Heart right ventricle (tissue), 16 donors: ENCODE measurements at regions not wholly inside any gene's neighbourhood (a gene's known extent, or its start where the extent isn't known, plus 50 kb on each side); places are given as distances from the start of the nearest gene placed in this dataset.

ENCODE experiments used
- ATAC-seq, 8 donors: fragments of 200-7000 bp; cut with Tn5 transposase; one replicate each; pipeline ENCODE4 v1.9.1; 2020; ENCODE audit warnings: mild to moderate bottlenecking in 8 of 8, moderate library complexity in 8 of 8, moderate number of reproducible peaks in 1 of 8
- DNase-seq, 2 donors: peaks; one replicate each; pipeline ENCODE4 v3.0.0-alpha.2; 2020
- H3K27ac ChIP-seq, 10 donors: fragments of 200-600 bp; sonication (generic) in 2 of 10; one replicate each; pipeline versions ENCODE4 v1.5.0 to v1.8.0; 2020 to 2022; ENCODE audit warnings: mild to moderate bottlenecking in 3 of 10
- H3K27me3 ChIP-seq, 7 donors: fragments of 200-600 bp; one replicate each; pipeline ENCODE4 v1.8.0; 2021 to 2022; ENCODE audit warnings: mild to moderate bottlenecking in 2 of 7
- H3K36me3 ChIP-seq, 9 donors: fragments of 200-600 bp; sonication (generic) in 1 of 9; one replicate each; pipeline versions ENCODE4 v1.5.0 to v1.8.0; 2020 to 2022; ENCODE audit warnings: mild to moderate bottlenecking in 2 of 9
- H3K4me1 ChIP-seq, 9 donors: fragments of 200-600 bp; sonication (generic) in 1 of 9; one replicate each; pipeline versions ENCODE4 v1.5.0 to v1.8.0; 2020 to 2022; ENCODE audit warnings: mild to moderate bottlenecking in 4 of 9
- H3K4me3 ChIP-seq, 10 donors: fragments of 200-600 bp; sonication (generic) in 2 of 10; one replicate each; pipeline versions ENCODE4 v1.5.0 to v1.8.0; 2020 to 2022; ENCODE audit warnings: mild to moderate bottlenecking in 7 of 10, moderate library complexity in 2 of 10
- H3K9me3 ChIP-seq, 11 donors: fragments of 200-600 bp in 10 of 11; sonication (generic) in 2 of 11; one replicate each; pipeline versions ENCODE4 v1.5.0 to v1.8.0; 2013 to 2022; ENCODE audit warnings: mild to moderate bottlenecking in 2 of 11, control low read depth in 1 of 11, moderate library complexity in 1 of 11
- CTCF ChIP-seq, 9 donors: fragments of 200-600 bp; sonication (generic) in 2 of 9; IDR thresholded peaks; one replicate each; pipeline versions ENCODE4 v1.5.0 to v1.8.0; 2021 to 2022; ENCODE audit warnings: antibody characterized with exemption in 9 of 9, mild to moderate bottlenecking in 5 of 9, moderate library complexity in 1 of 9
- WGBS, 2 donors: extraction: QIAGEN DNeasy Blood & Tissue Kit; methylation state at CpG; one replicate each; pipeline ENCODE4 v1.1.7; 2013; ENCODE audit warnings: inconsistent platforms in 1 of 2; 5-methylcytosine and 5-hydroxymethylcytosine counted together
- intact Hi-C, 10 donors: fragments of 100-400 bp; cut with DNase I; formaldehyde crosslinking; loops; one replicate each; pipeline versions ENCODE4 v1.11.1 to v1.14.2; 2022
- donor health status: Arrhythmogenic right ventricular cardiomyopathy.
- donor health status: ischemic (EF 13 %, LVEDD 7.1; RV severe dilation, severe dysfunction).
- donor health status: healthy with polysubstance abuse.
- donor health status: DM: no; HTN: yes; CAD: no.
- donor health status: DM: no; HTN: no; CAD: no.
- donor health status: ischemic (EF 25% LVEDD 6.9; RV normal size, moderate dysfunction).
- donor health status: ischemic (EF 25% LVEDD 5.7; RV mildly dilated, moderate dysfunction).
- donor health status: healthy.
- donor health status: DM: yes; HTN: yes; CAD: no.
- donor health status: Ischemic cardiomyopathy.
- donor health status: ischemic (EF 35%, LVEDD 5.7; RV mildly dilated, moderate dysfunction).
- donor health status: nonischemic (EF 11% LVEDD 7.7; RV severe dilation, severe dysfunction).
- donor health status: DM: yes; HTN: yes; CAD: no.
- donor health status: PGD.
- donor health status: ischemic (EF 29% LVEDD 5.4; RV normal size, mild dysfunction).
- donor health status: nonischemic (EF 23%, LVEDD 6.1; RV moderate dilation, normal function).

DNA sequence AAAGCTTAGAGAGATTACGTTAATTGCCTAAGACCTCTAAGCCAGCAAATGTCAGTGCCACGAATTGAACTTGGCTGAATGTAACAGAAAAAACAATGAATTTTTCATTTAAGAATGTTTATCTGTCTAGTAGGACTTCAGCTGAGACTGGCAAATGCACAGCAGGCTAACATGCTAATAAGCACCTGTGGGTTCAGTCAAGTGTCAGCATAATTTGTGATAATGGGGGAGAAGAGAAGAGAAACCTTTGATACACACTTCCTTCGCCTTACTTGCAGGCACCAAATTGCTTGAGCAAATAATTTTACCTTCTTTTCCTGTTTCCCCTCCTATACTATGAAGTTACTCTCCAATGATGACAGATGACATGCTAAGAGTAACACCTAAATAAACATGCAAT lies 1136.5 kb upstream of the SORCS1 start:
- no peak for DNase-seq
- intact Hi-C loops, result no loop called here
- Histone ChIP-seq H3K4me1 (no peaks in the 10 kb centered on the region), H3K36me3 (no peaks in the 10 kb centered on the region), H3K27ac (no peak overlapping the region), H3K4me3 (no peak overlapping the region), H3K27me3 (no peaks in the 10 kb centered on the region), H3K9me3 (no peaks in the 10 kb centered on the region)
- ATAC-seq, result no peak
- WGBS, 2 donors, result 33 to 63% methylated on average over 3 of the region's 3 CpGs
- TF ChIP-seq CTCF (IDR thresholded peaks at IDR 0.05), result no peak

DNA sequence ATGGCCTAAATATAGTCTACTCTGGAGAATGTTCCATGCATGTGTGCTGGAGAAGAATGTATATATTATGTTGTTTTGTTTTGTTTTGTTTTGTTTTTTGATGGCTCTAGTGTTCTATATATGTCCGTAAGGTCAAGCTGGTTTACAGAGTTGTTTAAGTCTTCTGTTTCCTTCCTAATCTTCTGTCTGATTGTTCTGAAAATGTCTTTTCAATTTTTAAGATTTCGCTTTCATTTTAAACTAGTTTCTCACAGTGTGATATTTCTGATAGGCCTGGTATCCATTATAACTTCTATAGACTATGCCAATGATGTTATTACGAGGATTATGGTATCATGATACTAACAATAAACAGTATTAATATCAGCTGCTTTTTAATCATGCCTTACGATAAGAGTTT lies 1126.3 kb upstream of the SORCS1 start:
- DNase-seq, result no peak
- ATAC-seq, result no peak
- H3K4me1 ChIP-seq, result no peaks in the 10 kb centered on the region

DNA sequence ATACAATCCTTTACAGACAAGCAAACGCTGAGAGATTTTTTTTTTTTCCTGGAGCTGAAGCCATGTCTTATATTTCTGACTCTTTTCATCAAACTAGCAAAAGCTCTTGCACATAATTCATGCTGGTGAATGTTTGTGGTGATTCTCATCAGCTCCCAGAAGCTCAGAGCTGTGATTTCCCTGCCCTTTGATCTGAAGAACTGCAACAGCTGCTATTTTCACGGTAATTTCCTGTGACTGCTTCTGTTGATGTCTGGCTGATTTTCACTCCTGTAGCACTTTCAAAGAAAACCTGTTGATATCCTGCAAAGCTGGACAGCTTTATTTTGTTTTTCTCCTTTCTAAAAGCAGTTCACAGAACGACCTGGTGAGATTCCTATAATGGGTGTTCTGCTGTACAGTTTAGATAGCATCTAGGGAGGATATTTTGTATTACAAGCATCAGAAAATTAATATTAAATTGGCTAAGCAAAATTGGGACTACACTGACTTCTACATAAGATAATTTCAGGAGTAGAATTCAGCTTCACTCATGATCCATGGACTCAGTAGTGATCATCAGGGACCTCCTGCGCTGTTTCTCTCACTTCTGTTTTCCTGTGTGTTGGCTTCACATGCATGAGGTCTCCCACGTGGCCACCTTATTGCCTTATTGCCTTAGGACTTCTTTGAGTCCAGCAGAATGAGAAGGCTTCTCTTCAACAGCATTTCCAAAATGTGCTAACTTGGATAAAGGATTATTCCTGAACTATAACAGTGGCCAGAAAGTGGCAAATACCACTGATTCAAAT lies 1111.6 kb upstream of the SORCS1 start:
- TF ChIP-seq CTCF (IDR thresholded peaks at IDR 0.05), result no peak
- H3K27ac ChIP-seq, result no peak overlapping the region
- no peak overlapping the region for H3K4me3 ChIP-seq
- H3K4me1 ChIP-seq, result no peaks in the 10 kb centered on the region
- DNase-seq, result no peak
- 35 to 40% methylated on average over 5 of the region's 5 CpGs for WGBS, 2 donors
- peaks cover 0 to 14% (median 0%) of the 10 kb centered on the region in 11 donors for H3K9me3 ChIP-seq
- no peak for ATAC-seq
- intact Hi-C loops, result no loop called here
- no peaks in the 10 kb centered on the region for H3K27me3 ChIP-seq
- H3K36me3 ChIP-seq, result no peaks in the 10 kb centered on the region

More for the DNA sequence above, 1126.3 kb upstream of the SORCS1 start:
- Histone ChIP-seq H3K36me3 (no peaks in the 10 kb centered on the region), H3K27ac (no peak overlapping the region), H3K27me3 (no peaks in the 10 kb centered on the region), H3K9me3 (peaks cover 0 to 20% (median 9%) of the 10 kb centered on the region in 11 donors), H3K4me3 (no peak overlapping the region)
- intact Hi-C loops, result no loop called here
- 76 to 82% methylated on average over 4 of the region's 4 CpGs for WGBS, 2 donors
- TF ChIP-seq CTCF (IDR thresholded peaks at IDR 0.05), result no peak

- no peaks in the 10 kb centered on the region for H3K27me3 ChIP-seq
- H3K36me3 ChIP-seq, result no peaks in the 10 kb centered on the region
- DNase-seq (no peak), ATAC-seq (no peak)
- WGBS, 2 donors, result 64 to 66% methylated on average over 3 of the region's 3 CpGs
- H3K4me1 ChIP-seq, result no peaks in the 10 kb centered on the region
- peaks cover 0 to 6% (median 0%) of the 10 kb centered on the region in 11 donors for H3K9me3 ChIP-seq
- no peak for TF ChIP-seq CTCF (IDR thresholded peaks at IDR 0.05)
- intact Hi-C loops, result no loop called here
- no peak overlapping the region for H3K4me3 ChIP-seq
- H3K27ac ChIP-seq, result no peak overlapping the region
These were observed 1095.9 kb upstream of the SORCS1 start for GRCh38 chr10:108260383-108260906.
